ENCODE measurements at regions not wholly inside any gene's neighbourhood (a gene's known extent, or its start where the extent isn't known, plus 50 kb on each side); places are given as distances from the start of the nearest gene placed in this dataset.

- no peak for TF ChIP-seq CTCF (IDR thresholded peaks at IDR 0.05; ENCODE audit: insufficient read depth, low read length, poor library complexity, severe bottlenecking)
- H3K27me3 ChIP-seq (ENCODE audit: control insufficient read depth, insufficient read depth, low read length): no peaks in the 10 kb centered on the region
- H3K4me3 ChIP-seq (ENCODE audit: low read depth, low read length): no peak overlapping the region
- no peak for DNase-seq (ENCODE audit: low read depth)
- no peaks in the 10 kb centered on the region for H3K36me3 ChIP-seq (ENCODE audit: control insufficient read depth, insufficient read depth, low read length)
Observed at GRCh38 chr5:125384071-125384470, 637.6 kb upstream of the ZNF608 start.

GRCh38 chr5:125390326-125390725, 643.9 kb upstream of the ZNF608 start:
- Histone ChIP-seq H3K36me3 (ENCODE audit: control insufficient read depth, insufficient read depth, low read length) (no peaks in the 10 kb centered on the region), H3K27me3 (ENCODE audit: control insufficient read depth, insufficient read depth, low read length) (no peaks in the 10 kb centered on the region), H3K4me3 (ENCODE audit: low read depth, low read length) (no peak overlapping the region)
- DNase-seq (ENCODE audit: low read depth): no peak
- TF ChIP-seq CTCF (IDR thresholded peaks at IDR 0.05; ENCODE audit: insufficient read depth, low read length, poor library complexity, severe bottlenecking): no peak

DNA sequence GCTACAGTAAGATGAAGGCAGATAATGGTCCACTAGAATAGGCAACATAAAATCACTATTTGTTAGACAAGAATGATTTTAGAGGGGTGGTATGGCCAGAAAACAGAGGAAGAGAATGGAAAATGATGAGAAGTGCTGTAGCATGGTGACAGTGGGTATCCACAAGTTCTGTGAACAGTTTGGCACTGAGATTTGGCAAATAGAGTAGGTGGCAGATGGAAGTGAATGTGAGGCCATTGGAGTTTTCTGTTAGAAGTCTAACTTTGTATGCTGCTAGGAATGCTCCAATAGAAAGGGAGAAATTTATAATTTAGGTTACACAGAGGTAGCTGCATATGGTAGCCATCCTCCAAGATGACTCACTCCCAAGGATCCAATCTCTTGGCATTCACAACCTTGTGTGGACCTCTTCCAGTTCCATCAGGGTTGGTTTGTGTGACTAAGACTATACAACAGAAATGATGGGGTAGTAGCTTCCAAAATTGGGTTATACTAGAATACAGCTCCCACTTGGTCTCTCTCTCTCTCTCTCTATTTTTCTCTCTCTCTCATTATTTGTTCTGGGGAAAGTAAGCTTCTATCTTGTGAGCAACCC, 646.9 kb upstream of the ZNF608 start:
- TF ChIP-seq CTCF (IDR thresholded peaks at IDR 0.05; ENCODE audit: insufficient read depth, low read length, poor library complexity, severe bottlenecking): no peak

GRCh38 chr5:125394661-125395280, 648.3 kb upstream of the ZNF608 start:
- Histone ChIP-seq H3K4me3 (ENCODE audit: low read depth, low read length) (no peak overlapping the region), H3K27me3 (ENCODE audit: control insufficient read depth, insufficient read depth, low read length) (no peaks in the 10 kb centered on the region), H3K36me3 (ENCODE audit: control insufficient read depth, insufficient read depth, low read length) (no peaks in the 10 kb centered on the region)
- TF ChIP-seq CTCF (IDR thresholded peaks at IDR 0.05; ENCODE audit: insufficient read depth, low read length, poor library complexity, severe bottlenecking): no peak
- DNase-seq (ENCODE audit: low read depth): no peak

More for the DNA sequence above, 646.9 kb upstream of the ZNF608 start:
- Histone ChIP-seq H3K27me3 (ENCODE audit: control insufficient read depth, insufficient read depth, low read length) (no peaks in the 10 kb centered on the region), H3K36me3 (ENCODE audit: control insufficient read depth, insufficient read depth, low read length) (no peaks in the 10 kb centered on the region), H3K4me3 (ENCODE audit: low read depth, low read length) (no peak overlapping the region)
- no peak for DNase-seq (ENCODE audit: low read depth)

DNA sequence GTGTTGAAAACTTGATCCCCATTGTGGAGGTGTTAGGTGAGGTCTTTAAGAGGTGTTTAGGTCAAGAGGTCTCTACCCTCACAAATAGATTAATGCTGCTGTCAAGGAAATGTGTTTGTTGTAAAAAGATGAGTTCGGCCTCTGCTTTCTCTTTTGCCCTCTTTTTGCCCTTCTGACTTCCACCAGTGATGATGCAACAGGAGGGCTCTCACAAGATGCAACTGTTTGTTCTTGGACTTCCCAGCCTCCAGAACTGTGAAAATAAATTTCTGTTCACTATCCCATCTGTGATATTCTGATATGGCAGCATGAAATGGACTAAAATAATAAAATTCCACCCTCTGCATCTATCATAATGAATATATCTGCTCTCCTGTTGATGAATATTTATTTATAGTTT, 650.0 kb upstream of the ZNF608 start:
- H3K27me3 ChIP-seq (ENCODE audit: control insufficient read depth, insufficient read depth, low read length): no peaks in the 10 kb centered on the region
- no peak for DNase-seq (ENCODE audit: low read depth)
- no peak overlapping the region for H3K4me3 ChIP-seq (ENCODE audit: low read depth, low read length)
- H3K36me3 ChIP-seq (ENCODE audit: control insufficient read depth, insufficient read depth, low read length): no peaks in the 10 kb centered on the region
- no peak for TF ChIP-seq CTCF (IDR thresholded peaks at IDR 0.05; ENCODE audit: insufficient read depth, low read length, poor library complexity, severe bottlenecking)

- no peak for TF ChIP-seq CTCF (IDR thresholded peaks at IDR 0.05; ENCODE audit: insufficient read depth, low read length, poor library complexity, severe bottlenecking)
- H3K4me3 ChIP-seq (ENCODE audit: low read depth, low read length): no peak overlapping the region
- H3K27me3 ChIP-seq (ENCODE audit: control insufficient read depth, insufficient read depth, low read length): no peaks in the 10 kb centered on the region
- no peaks in the 10 kb centered on the region for H3K36me3 ChIP-seq (ENCODE audit: control insufficient read depth, insufficient read depth, low read length)
- DNase-seq (ENCODE audit: low read depth): no peak
Observed at GRCh38 chr5:125398466-125398865, 652.0 kb upstream of the ZNF608 start.

Data from kidney epithelial cell (primary cell).